Epithelial cell of esophagus (primary cell): ENCODE measurements at regions not wholly inside any gene's neighbourhood (a gene's known extent, or its start where the extent isn't known, plus 50 kb on each side); places are given as distances from the start of the nearest gene placed in this dataset.
A peak's percentile ranks its signal among the peaks of the same experiment; 100 is the strongest.

Source experiments
- DNase-seq: peaks from one replicate; pipeline ENCODE4 v3.0.0; 2010; ENCODE audit warnings: low read depth
- H3K4me3 ChIP-seq: 2 replicates; pipeline ENCODE4 v1.5.1; 2011; ENCODE audit warnings: mild to moderate bottlenecking, low read length, control low read depth
- TF ChIP-seq, protein P1 (sequence below): IDR thresholded peaks from 2 replicates; pipeline ENCODE4 v1.5.1; 2011; ENCODE audit warnings: low read depth, mild to moderate bottlenecking, low read length, control low read depth, inconsistent platforms; ENCODE audit not compliant: insufficient read depth; ENCODE audit errors: missing control alignments

DNA sequence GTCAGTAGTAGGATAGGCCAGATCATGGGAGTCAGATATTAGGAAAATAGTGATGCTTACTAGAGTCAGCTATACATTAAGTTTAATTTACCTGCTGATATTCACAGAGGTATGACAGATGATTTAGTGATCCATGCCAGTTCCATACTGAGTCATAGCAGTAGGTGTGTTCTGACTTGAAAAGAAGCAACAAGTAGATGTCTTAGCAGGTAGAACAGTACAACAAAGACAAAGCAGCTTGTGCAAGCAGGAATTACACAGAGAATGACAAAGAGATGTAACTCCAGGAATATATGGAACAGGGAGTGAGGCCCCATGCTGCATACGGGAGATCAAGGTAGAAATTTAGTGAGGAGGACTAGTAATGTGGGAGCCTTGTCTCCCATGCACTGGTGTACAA, 556.9 kb downstream of the SLC16A7 start:
- peak; percentile 97 for DNase-seq
- no peak overlapping the region for H3K4me3 ChIP-seq
- TF ChIP-seq, protein P1, sequence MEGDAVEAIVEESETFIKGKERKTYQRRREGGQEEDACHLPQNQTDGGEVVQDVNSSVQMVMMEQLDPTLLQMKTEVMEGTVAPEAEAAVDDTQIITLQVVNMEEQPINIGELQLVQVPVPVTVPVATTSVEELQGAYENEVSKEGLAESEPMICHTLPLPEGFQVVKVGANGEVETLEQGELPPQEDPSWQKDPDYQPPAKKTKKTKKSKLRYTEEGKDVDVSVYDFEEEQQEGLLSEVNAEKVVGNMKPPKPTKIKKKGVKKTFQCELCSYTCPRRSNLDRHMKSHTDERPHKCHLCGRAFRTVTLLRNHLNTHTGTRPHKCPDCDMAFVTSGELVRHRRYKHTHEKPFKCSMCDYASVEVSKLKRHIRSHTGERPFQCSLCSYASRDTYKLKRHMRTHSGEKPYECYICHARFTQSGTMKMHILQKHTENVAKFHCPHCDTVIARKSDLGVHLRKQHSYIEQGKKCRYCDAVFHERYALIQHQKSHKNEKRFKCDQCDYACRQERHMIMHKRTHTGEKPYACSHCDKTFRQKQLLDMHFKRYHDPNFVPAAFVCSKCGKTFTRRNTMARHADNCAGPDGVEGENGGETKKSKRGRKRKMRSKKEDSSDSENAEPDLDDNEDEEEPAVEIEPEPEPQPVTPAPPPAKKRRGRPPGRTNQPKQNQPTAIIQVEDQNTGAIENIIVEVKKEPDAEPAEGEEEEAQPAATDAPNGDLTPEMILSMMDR = no peak

DNA sequence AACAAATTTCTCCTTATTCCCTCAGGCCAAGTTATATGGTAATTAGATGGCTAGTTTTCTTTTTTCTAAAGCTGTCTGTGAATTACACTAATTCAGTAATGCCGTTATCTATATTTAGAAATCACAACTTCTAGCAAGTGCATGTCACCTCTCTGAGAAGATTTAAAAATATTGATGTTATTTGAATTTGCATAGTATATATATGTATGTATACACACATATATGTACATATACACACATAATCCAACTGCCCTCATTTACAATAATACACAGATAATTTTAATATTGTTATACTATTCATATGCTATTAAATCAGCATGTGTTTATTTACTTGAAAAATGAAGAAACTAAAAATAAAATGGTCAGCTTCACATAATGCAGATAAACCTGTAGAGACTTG, 563.9 kb downstream of the SLC16A7 start:
- H3K4me3 ChIP-seq = no peak overlapping the region
- TF ChIP-seq, protein P1 = no peak
- peak; percentile 11 for DNase-seq

DNA sequence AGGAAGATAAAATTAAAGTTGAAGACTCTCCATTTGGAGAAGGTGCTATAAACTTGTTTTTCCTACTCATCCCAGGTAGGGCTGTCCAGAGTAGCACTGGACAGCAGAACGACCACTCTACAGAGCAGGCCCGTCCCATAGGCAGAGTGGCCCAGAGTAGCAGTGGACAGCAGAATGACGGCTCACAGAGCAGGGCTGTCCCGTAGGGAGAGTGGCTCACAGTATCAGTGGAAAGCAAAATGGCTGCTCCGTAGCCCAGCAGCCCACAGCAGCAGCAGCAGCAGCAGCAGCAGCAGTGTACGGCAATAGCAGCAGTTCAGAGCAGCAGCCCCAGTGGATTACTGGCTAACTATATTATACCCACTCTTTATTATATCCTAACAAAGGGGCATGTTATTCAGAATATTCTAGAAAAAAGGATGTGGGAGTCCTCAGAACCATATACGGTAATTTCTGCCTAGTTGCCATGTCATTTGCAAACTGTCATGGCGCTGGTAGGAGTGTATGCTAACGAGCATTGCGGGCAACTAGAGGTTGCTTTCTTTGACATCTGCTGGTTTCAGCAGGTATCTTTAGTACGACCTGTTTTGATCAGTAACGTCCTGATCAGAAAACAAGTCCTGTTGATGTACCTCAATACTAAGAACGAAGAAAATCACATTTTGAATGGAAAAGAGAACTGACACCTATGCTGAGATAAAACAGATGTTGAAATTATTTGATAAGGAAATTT, 567.3 kb downstream of the SLC16A7 start:
- no peak overlapping the region for H3K4me3 ChIP-seq
- no peak for DNase-seq
- TF ChIP-seq, protein P1 = no peak

DNA sequence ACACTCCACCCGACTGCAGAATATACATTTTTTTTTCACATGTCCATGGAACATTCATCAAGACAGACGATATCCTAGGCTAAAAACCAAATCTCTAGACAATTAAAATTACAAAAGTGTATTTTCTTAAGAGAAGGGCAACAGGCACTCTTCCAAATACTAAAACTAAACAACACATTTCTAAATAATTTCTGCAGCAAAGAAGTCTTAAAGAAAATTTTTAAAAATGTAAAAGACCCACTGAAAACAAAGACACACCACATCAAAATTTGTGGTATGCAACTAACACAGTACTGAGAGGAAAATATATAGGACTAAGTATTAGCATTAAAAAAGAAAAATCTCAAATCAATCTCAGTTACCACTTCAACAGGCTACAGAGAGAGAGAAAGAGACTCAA, 570.0 kb downstream of the SLC16A7 start:
- no peak overlapping the region for H3K4me3 ChIP-seq
- no peak for DNase-seq
- TF ChIP-seq, protein P1 = no peak

DNA sequence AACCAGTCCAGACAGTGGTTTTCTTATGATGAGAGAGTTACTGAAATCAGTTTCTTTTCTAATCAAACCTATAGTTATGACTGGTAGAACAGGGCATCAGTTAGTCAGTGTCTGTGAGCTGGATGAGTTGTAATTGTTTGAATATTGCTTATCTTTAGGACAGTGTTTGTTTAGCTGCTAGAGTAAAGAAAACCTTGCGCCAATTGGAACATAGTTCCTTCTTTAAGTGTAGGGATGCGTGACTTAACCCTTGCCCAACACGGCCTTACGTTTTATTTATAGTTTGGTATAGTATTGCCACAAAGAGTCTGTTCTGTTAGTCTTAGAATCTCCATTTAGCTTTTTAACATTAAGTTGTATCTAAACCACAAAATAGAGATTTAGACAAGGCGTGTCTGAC, 572.6 kb downstream of the SLC16A7 start:
- H3K4me3 ChIP-seq = no peak overlapping the region
- TF ChIP-seq, protein P1 = no peak
- DNase-seq = peak; percentile 17

DNA sequence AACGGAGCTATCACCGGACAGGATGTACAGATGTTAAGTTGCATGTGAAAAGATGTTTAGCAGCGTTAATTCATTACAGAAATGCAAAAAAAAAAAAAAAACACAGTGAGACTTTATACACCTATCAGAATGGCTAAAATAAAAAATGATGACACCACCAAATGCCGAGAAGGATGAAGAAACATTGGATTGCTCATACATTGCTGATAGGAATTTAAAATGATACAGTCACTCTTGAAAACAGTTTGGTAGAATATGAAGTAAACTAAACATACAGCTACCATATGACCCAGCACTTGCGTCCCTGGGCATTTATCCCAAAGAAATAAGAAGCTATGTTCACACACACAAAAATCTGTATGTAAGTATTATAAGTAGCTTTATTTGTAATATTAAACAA, 574.1 kb downstream of the SLC16A7 start:
- no peak overlapping the region for H3K4me3 ChIP-seq
- TF ChIP-seq, protein P1 = no peak
- DNase-seq = peak; percentile 12
